Fibroblast of skin of left quadriceps (primary cell): ENCODE measurements at regions not wholly inside any gene's neighbourhood (a gene's known extent, or its start where the extent isn't known, plus 50 kb on each side); places are given as distances from the start of the nearest gene placed in this dataset.

Source experiments
- DNase-seq, 2 experiments: peaks; one replicate each; pipeline ENCODE4 v3.0.0-alpha.2; 2013; ENCODE audit warnings: low read depth in 2 of 2

DNA sequence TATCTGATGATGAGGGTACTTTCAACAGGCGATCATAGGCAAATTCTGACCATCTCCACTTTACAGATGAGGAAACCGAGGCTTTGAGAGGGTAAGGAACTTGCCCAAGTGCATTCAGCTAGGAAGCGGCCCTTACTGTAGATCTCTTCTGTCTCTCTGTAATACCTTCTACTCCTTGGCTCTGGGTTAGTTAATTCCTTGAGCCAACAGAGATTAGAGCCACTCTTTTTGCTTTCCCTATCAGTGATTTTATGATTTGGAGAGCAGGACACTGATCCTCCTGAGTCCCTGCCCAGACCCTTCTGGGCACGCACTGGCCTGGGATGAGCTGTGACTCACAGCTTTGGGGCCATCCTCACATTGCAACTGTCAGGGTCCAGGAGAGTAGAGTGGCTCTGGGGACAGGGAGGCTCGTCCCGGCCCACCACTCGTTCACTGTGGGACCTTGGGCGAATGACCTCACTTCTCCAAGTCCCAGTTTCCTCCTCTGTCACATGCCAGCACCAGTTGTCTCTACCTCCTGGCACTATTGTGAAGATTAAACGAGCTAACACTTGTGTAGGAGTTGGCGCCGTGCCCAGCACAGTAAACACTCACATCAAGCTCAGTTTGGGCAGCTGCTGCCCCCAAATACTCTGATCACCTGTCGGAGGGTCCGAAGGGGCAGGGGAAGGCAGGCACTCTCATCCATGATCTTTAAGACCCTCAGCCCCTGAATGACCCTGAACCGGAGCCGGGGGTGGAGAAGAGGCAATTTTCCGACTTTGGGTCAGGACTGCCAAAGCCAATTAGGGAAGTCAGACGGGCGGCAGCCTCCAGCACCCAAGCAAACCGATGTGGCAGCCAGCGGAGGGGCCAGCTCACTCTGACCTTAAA is 235.0 kb downstream of the MIAT start:
- no peak for DNase-seq

DNA sequence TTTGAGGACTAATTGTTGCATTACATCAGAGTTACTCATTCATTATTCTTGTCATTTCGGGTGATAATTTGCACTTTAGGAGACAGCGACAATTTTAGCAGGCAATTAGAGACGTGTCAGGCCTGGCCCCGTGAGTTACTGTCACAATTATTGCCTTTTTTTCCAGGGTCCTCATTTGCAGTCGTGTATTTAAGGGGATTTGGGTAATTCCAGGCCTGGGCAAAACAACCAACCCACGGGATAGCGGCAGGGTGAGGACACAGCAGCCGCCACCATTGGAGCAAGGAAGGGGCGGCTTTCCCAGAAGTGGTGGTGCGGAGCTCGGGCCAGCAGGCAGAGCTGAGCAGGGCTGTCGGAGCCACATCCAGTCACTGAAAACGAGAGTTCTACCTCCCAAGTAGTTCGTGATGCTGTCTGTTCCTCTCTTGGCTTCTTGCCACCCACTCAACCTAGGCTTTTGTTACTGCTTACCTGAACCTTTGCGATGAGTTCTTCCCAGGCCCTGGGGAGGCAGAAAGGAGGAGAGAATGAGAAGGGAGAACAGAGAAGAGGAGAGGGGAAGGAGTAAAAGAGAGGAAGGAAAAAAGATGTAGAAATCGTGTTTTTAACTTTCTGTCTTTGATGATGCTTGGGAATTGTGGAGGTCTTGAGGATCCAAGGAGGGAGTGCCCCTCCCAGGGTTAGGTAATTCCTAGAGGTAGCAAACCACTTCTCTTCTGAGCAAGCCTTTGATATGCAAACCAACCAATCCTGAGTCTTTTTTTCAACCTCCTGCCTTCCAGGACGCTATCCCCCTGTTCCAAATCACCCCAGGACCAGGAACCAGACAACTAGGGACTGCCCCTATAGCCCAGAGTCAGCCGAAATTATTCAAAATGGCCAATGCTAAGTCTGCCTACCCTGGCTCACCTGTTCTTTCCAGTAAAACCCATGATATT is 236.1 kb downstream of the MIAT start:
- DNase-seq, result no peak

DNA sequence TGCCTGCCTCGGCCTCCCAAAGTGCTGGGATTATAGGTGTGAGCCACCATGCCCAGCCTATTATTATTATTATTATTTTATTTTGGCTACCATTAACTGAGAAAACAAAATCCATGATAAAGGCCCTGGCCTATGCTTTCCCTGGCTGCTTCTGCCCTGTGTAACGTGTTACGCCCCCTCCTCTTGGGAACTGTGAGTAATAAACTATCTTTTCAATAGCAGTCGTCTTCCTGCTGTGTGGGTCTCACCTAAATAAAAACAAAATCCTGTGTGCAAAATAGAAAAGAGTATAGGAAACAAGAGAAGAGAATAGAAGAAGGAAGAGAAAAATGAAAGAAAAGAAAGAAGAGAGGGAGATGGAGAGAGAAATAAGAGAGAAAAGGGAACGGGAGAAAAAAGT is 237.0 kb downstream of the MIAT start:
- DNase-seq, result no peak

DNA sequence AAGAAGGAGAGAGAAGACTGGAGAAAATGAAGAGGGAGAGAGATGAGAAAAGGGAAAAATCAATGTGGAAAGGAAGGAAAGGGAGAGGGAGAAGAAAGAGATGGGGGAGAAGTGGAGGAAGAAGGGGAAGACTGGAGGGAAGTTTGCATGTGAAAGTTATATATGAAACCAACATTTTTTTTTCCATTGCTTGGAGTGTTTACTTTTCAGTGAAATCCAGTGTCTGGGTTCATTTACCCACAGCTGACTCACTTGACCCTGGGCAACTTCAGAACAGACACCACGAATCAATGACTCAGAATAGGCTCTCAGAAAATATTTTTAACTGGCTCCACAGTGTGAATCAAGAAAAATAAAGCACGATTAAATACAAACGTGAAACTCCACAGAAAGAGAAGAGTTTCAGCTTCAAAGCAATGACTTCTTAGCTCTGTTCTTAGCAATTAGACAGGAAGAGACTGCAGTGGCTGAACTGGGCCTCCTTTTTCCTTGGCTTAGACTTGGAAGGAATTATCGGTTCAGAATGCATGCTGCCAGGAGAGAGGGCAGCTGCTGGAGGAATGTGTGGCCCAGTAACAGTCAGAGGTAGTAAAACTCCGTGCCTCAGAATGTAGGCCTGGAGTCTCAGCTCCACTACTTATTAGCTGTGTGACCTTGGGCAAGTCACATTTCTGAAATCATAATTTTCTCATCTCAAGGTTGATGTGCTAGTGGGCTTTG is 237.5 kb downstream of the MIAT start:
- peak; percentile 90 to 91 for DNase-seq

DNA sequence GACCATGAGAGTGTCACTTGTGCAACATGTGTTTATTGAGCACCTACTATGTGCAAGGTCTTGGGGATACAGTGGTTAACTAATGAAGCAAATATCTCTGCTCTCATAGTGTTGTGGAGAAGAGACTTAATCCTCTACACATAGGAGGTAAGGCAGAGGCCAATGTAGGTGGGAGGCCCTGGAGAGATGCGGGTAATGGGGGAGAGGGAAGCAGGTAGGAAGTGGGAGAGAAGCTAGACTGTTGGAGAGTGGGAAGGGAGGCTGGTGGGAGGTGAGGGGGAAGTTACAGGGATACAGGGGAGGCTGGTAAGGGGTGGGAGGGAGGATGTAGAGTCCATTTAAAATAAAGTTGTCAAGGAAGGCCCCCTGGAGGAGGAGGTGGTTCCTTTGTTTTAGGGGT is 240.0 kb downstream of the MIAT start:
- no peak for DNase-seq

DNA sequence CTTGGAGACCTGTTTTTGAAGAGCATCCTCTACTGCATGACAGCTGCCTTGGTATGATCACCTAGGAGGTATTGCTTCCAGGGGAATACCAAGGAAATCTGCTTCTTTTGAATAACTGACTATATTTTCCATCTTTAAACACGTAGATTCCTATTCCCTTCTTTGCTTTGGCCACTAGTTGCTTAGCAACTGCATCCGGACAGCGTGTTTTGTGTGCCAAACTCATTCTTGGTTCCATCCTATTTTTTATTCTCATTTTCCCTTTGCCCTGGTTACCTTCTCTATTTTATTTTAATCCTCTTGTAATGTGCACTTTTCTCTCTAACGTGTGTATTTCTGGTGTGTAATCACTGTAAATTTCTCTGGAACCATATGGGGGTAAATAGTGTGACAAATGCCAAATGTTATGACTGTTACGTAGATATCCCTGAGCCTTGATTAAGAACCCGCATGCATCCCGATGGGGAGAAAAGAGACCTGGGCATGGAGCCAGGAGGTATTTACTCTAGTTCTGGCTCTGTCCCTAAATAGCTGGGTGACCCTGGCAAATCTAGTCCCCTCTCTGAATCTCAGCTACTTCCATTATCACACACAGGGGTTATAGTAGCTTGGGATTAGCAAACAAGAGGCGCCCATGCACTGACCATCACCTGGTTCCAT is 241.7 kb downstream of the MIAT start:
- no peak for DNase-seq

DNA sequence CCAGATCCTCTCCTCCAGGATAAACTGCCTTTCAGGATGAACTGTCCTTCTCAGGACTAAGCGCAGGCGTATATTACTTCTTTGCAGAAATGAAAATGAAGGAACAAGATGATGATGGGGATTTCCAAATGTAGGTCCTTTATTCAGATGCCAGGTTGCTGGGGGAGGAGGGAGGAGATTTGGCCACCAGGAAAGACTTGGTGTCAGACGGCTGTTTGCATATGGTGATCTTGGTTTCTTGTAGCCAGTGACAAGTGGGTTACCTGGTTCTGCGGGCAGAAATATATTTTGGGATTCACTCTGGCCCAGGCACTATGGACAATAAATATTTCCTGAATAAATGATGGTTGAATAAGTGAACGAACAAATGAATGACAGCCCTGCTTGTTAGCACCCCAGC is 243.4 kb downstream of the MIAT start:
- no peak for DNase-seq

DNA sequence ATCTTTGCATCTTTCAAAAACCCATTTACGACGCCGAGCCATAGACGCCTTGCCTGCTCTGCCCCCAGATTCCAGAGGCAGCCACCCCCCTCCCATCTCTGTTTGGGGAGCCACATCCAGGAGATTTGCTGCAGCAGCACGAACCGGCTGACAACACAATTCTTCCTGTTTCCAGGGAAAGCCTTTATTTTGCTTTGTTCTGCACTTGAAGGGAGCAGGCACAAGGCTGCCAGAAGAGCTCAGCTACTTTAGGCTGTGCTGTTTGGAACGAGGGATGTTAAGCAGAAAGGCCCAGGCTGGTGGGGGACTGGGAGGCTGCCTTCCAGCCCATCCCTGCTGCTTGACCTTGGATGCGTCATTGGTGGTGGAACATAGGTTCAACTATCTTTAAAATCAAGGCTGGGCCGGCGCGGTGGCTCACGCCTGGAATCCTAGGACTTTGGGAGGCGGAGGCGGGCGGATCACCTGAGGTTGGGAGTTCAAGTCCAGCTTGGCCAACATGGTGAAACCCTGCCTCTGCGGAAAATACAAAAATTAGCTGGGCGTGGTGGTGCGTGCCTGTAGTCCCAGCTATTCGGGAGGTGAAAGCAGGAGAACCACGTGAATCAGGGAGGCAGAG is 243.9 kb downstream of the MIAT start:
- no peak for DNase-seq

DNA sequence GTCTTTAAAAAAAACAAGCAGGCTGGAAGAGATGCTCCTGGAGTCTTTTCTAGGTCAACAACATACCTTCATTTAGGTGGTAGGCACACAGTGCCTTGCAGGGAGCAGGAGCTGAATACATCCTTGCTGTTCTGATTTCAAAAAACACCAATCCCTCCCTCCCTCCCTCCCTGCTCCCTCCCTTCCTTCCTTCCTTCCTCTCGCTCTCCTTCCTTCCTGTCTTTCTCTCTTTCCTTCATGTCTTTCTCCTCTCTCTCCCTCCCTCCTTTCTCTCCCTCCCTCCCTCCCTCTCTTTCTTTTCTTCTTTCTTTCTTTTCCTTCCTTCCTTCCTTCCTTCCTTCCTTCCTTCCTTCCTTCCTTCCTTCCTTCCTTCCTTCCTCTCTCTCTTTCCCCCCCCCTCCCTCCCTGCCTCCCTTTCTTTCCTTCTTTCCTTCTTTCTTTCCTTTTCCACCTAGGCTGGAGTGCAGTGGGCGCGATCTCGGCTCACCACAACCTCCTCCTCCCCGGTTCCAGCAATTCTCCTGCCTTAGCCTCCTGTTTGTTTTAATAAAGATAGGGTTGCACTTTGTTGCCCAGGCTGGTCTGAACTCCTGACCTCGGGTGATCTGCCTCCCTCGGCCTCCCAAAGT is 245.1 kb downstream of the MIAT start:
- DNase-seq, result no peak

DNA sequence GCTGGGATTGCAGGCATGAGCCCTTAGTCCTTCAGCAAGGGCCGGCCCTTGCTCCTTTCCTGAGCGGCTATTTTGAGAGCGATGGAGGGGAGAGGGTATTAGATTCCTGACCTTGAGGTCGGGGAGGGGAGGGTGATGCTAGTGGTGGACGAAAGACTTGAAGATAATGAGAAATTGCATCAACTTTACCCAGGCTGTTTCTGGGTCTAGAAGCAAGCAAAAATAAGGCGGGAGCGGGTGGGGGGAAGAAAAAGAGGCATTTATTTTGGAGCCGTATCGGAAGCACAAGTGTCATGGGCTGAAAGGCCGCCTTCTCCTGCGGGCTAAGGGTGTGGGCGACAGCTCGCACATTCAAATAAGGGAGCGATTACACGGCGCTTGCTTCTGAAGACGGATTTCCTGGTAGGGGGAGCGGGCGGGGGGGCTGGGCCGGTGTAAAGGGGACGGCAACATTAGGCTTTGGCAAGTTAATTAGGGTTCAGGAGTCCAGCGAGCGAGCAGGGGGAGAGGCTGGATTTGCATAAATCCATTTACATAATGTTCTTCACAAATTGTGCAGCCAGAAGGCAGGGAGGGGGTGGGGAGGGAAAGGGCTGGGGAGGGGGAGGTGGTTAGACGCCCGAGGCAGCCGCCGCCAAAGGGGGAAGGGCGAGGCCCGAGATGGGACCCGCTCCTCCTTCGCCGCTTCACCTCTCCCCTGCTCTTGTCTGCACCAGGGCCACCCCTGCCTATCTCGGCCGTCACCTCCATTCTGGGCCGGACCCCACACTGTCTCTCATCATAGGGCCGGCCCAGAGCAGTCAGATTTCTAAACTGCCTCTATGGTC is 245.9 kb downstream of the MIAT start:
- DNase-seq, result no peak

DNA sequence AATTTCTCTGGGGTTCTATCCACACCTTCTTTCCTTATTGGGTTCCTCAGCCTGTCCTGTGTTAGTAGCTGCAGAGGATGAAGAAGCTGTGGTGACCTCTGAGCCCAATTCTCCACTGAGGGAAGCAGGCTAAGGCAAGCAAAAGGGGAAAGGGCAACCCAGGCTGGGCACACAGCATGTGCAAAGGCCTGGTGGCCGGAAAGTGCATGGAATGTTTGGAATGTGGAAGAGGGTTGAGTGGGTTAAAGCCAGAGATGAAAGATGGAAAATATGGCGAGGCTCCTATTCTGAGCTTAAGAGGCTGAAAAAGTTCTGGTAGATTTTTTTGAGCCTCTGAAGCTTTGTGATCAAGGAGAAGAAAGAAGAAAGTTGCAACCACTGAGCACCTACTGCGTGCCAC is 247.1 kb downstream of the MIAT start:
- DNase-seq, result no peak

DNA sequence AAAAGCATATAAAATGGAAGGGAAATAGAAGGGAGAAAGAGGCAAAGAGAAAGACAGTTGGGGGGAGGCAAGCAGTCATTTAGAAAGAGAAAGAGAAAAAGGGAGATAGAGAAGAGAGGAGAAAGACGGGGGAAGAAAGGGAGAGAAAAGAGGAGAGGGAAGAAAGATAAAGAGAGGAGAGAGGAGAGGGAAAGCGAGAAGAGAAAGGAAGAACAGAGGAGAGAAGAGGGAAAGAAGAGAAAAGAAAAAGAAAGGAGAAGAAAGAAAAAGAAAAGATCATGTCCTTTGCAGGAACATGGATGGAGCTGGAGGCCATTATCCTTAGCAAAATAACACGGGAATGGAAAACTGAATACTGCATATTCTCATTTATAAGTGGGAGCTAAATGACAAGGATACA is 247.7 kb downstream of the MIAT start:
- no peak for DNase-seq

DNA sequence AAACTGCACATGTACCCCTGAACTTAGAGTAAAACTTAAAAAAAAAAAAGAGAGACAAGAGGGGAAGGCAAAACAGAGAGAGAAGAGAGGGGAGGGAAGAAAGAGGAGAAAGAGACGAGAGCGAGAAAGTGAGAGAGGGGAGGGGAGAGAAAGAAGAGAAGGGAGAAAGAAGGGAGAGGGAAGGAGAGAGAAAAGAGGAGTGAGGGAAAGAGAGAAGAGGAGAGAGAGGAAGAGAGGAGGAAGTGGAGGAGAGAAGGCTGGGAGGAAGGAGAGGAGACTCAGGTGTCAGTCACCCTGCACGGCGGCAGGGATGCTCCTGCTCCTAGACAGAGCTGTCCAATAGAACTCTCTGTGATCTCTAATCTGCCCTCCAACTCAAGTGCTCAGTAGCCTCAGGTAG is 248.3 kb downstream of the MIAT start:
- no peak for DNase-seq

DNA sequence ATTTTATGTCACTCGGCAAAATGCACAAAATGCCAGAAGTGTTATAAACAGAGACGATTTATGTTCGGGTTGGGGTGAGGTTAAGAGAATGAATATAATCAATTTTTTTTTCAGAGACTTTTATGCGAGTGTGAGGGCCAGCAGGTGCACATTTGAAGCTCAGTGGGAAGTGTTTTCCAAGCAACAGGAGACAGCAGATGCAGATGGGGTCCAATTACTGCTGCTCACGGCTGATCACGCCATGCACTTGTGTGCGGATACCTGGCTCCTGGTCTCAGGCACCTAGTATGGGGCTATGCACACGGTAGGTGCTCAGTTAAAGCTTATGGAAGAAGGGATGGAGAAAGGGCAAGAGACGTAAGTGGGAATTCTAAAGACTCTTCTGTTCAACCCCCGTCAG is 249.1 kb downstream of the MIAT start:
- DNase-seq, result no peak

DNA sequence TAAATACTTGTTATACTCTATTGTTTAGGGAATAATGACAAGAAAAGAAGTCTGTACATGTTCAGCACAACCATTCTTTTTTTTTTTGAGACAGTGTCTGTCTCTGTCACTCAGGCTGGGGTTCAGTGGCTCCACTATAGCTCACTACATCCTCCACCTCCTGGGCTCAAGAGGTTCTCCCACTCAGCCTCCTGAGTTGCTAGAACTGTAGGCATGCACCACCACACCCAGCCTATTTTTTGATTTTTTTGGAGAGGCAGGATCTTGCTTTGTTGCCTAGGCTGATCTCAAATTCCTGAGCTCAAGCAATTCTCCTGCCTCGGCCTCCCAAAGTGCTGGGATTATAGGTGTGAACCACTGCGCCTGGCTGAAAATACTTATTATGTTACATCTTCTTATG is 250.0 kb downstream of the MIAT start:
- no peak for DNase-seq

DNA sequence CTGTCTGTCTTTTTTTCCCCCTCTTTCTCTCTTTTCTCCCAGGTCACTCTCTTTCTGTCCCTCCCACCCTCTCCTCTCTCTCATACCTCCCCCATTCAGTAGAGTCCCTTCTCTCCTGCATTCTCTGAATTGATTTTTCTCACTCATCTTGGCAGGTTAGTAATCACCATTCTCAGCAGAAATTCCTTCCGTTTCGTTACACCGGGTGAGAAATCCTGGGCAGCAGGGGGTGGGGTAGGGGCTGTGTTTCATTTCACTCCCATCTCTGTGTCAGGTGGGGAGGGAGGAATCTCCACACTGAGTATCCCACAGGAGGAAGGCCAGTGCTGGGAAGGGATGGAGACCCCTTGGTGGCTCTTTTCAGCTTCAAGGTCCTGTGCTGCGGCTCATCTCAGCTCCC is 253.5 kb downstream of the MIAT start:
- no peak for DNase-seq

DNA sequence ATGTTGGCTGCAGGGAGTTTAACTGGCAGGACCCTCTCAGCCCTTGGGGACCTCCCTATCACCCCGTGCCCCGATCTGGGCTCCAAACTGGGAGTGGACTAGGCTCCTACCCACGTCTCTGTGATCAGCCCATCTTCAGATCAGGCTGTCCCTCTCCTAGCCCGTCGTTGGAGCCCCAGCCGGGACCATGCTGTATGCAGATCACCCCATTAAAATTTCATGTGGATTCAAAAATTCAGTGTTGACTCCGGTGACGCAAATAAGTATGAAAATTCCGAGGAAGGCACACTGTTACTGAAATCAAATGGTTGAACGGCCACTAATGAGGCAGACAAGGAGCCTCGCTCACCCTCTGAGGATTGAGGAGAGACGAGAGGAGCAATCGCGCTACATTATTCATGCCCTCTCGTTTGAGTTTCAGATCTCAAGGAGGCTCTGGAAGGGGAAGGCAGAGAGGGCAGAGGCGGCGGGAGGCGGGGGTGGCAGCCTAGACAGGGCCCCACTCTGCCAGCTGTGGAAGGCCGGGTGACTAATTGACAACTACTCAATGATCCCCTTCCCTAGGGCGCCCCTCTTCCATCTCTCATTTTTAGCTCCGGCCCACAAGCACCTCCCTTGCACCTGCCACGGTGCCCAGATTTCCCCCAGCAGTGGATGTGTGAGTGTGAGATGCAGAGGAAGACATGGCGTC is 255.4 kb downstream of the MIAT start:
- DNase-seq, result no peak

DNA sequence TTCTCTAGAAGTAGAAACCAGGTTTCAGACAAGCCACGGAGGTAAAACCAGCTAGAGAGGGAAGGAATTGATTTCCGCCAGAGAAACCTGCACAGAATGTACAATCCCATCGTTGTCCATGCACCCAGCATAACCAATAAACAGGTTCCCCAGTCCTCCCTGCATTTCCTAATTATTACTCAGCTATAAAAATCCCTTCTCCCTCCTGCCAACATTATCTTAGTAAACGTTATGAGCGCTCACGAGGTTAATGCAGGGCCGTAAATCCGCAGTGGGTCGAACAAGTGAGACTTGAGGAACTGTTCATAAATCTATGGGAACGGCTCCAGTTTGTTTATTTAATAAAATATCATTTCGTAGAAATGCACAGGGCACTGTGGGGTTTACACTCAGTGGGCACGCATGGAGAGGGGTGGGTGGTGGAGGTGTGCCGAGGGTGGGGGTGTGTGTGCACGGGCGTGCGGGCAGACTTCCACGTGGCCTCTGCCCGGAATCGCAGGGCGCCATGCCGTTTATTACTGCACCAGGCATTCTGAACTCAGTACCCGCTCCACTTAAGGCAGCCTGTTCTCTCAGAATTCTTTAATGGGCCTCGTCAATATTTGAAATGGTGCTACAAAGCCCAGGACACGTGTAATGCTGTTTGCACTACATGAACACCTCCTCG is 257.3 kb downstream of the MIAT start:
- DNase-seq, result no peak

DNA sequence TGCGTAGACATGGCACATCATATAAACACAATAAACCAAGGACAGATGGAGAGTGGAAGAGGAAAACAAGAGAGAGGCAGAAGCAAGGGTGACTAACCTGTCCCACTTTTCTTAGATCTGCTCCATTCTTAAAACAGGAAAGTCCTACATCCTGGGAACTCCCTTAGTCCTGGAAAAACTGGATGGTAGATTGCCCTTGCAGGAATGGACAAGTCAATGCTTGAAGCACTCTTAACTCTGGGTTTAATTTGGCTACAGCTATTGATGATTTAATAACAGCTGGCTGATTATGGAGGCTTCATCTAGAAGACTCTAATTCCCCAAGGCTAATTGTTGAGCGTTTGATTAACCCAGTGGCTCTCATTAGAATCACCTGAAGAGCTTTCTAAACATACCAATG is 258.8 kb downstream of the MIAT start:
- no peak for DNase-seq
